PC-9 (cell line): ENCODE measurements at regions not wholly inside any gene's neighbourhood (a gene's known extent, or its start where the extent isn't known, plus 50 kb on each side); places are given as distances from the start of the nearest gene placed in this dataset.

Experiments used
- BruUV-seq: library from RNA; stranded (reverse); fragments of 400-500 nt; replicated peaks from 2 replicates; lab custom pipeline; 2021; lab: Mats Ljungman, UMichigan
- CTCF ChIA-PET: fragments of 300-600 bp; sonication (Branson Sonifier 250); formaldehyde crosslinking; loops from one replicate; lab custom pipeline; 2022; ENCODE audit warnings: antibody characterized with exemption; lab: Charles Lee
- POLR2A ChIA-PET: fragments of 300-600 bp; sonication (Branson Sonifier 250); formaldehyde crosslinking; loops from one replicate; lab custom pipeline; 2022; ENCODE audit warnings: antibody characterized with exemption; ENCODE audit not compliant: unreplicated experiment; lab: Charles Lee
- DNase-seq, 2 experiments: peaks; one replicate each; pipeline versions ENCODE4 v3.0.0 to v3.0.0-alpha.2; 2015 to 2022; ENCODE audit warnings: mixed read lengths in 1 of 2
- H2AFZ ChIP-seq: fragments of 200-600 bp; sonication (generic); 2 replicates; pipeline ENCODE4 v1.8.1; 2017; ENCODE audit warnings: antibody characterized with exemption
- H3F3A ChIP-seq: fragments of 200-600 bp; sonication (generic); 2 replicates; pipeline ENCODE4 v1.8.1; 2017; ENCODE audit warnings: antibody characterized with exemption, mild to moderate bottlenecking, low read depth; ENCODE audit not compliant: insufficient read depth
- H3K27ac ChIP-seq: fragments of 200-600 bp; sonication (generic); 2 replicates; pipeline ENCODE4 v1.6.1; 2016; ENCODE audit warnings: mixed run types
- H3K27me3 ChIP-seq: fragments of 200-600 bp; sonication (generic); 2 replicates; pipeline ENCODE4 v1.6.1; 2016; ENCODE audit warnings: low read depth, mixed run types; ENCODE audit not compliant: insufficient read depth
- H3K36me3 ChIP-seq: fragments of 200-600 bp; sonication (generic); 2 replicates; pipeline ENCODE4 v1.6.1; 2016; ENCODE audit warnings: low read depth, mixed run types
- H3K4me1 ChIP-seq: fragments of 200-600 bp; sonication (generic); replicated peaks from 2 replicates; pipeline ENCODE4 v1.6.1; 2016; ENCODE audit warnings: mixed run types; ENCODE audit not compliant: insufficient read depth
- H3K4me2 ChIP-seq: fragments of 200-600 bp; sonication (generic); 2 replicates; pipeline ENCODE4 v1.6.1; 2017; ENCODE audit warnings: mixed run types
- H3K4me3 ChIP-seq: fragments of 200-600 bp; sonication (generic); 2 replicates; pipeline ENCODE4 v1.6.1; 2016; ENCODE audit warnings: mixed run types
- H3K79me2 ChIP-seq: fragments of 200-600 bp; sonication (generic); 2 replicates; pipeline ENCODE4 v1.6.1; 2017; ENCODE audit warnings: low read depth, mixed run types
- H3K9me2 ChIP-seq: fragments of 200-600 bp; sonication (generic); 2 replicates; pipeline ENCODE4 v1.8.1; 2017; ENCODE audit warnings: mild to moderate bottlenecking; ENCODE audit not compliant: insufficient read depth
- H3K9me3 ChIP-seq: fragments of 200-600 bp; sonication (generic); 2 replicates; pipeline ENCODE4 v1.8.1; 2016; ENCODE audit warnings: low read depth; ENCODE audit not compliant: insufficient read depth
- H4K20me1 ChIP-seq: fragments of 200-600 bp; sonication (generic); 2 replicates; pipeline ENCODE4 v1.8.1; 2017; ENCODE audit not compliant: insufficient read depth
- EZH2 ChIP-seq: fragments of 200-600 bp; sonication (generic); IDR thresholded peaks from 2 replicates; pipeline ENCODE4 v1.8.0; 2017; ENCODE audit warnings: antibody characterized with exemption, low read depth
- intact Hi-C: fragments of 100-400 bp; cut with micrococcal nuclease; formaldehyde crosslinking; loops from one replicate; pipeline ENCODE4 v1.10.0; 2022; ENCODE audit not compliant: unreplicated experiment
- TF ChIP-seq, protein P1 (sequence below): fragments of 200-600 bp; sonication (generic); conservative IDR thresholded peaks from 2 replicates; pipeline ENCODE4 v1.6.1; 2017; ENCODE audit warnings: mixed run types, antibody characterized with exemption, mild to moderate bottlenecking, moderate library complexity

DNA sequence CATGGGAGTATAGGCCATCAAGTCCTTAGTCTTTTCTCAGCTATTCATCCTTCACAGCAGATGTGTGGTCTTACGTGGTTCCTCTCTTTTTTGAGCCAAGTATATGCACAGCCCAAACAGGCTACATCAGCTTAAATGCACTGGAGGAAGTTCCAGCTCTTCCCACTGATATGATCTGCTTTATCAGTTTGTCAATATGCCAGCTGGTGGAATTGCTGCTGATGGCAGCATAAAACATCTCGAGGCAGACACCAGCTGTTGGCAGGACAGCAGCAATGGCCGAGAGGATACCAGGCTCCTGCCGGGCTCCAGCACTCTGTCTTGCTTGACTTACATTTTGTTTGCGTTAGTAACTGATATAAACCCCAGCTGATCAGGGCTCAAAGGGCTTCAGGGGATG is 143.4 kb downstream of the TENT4A start:
- ChIA-PET POLR2A (no interaction called here), CTCF (no interaction called here)
- no peaks in the 10 kb centered on the region for H4K20me1 ChIP-seq
- no peaks in the 10 kb centered on the region for H3K9me2 ChIP-seq
- H3K4me1 ChIP-seq: no peaks in the 10 kb centered on the region
- no peaks in the 10 kb centered on the region; the same call in 1 of the 2 replicates for H3K9me3 ChIP-seq
- H3K36me3 ChIP-seq: no peaks in the 10 kb centered on the region
- no peaks in the 10 kb centered on the region for H3K79me2 ChIP-seq
- intact Hi-C loops: no loop called here
- H2AFZ ChIP-seq: no peak overlapping the region
- BruUV-seq: no TSS peak
- no peak for DNase-seq
- H3F3A ChIP-seq: no peaks in the 10 kb centered on the region
- TF ChIP-seq, protein P1, sequence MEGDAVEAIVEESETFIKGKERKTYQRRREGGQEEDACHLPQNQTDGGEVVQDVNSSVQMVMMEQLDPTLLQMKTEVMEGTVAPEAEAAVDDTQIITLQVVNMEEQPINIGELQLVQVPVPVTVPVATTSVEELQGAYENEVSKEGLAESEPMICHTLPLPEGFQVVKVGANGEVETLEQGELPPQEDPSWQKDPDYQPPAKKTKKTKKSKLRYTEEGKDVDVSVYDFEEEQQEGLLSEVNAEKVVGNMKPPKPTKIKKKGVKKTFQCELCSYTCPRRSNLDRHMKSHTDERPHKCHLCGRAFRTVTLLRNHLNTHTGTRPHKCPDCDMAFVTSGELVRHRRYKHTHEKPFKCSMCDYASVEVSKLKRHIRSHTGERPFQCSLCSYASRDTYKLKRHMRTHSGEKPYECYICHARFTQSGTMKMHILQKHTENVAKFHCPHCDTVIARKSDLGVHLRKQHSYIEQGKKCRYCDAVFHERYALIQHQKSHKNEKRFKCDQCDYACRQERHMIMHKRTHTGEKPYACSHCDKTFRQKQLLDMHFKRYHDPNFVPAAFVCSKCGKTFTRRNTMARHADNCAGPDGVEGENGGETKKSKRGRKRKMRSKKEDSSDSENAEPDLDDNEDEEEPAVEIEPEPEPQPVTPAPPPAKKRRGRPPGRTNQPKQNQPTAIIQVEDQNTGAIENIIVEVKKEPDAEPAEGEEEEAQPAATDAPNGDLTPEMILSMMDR: no peak
- no peak for TF ChIP-seq EZH2
- H3K4me3 ChIP-seq: no peak overlapping the region
- no peak overlapping the region for H3K4me2 ChIP-seq
- H3K27me3 ChIP-seq: peaks cover 90% of the 10 kb centered on the region
- no peak overlapping the region for H3K27ac ChIP-seq

DNA sequence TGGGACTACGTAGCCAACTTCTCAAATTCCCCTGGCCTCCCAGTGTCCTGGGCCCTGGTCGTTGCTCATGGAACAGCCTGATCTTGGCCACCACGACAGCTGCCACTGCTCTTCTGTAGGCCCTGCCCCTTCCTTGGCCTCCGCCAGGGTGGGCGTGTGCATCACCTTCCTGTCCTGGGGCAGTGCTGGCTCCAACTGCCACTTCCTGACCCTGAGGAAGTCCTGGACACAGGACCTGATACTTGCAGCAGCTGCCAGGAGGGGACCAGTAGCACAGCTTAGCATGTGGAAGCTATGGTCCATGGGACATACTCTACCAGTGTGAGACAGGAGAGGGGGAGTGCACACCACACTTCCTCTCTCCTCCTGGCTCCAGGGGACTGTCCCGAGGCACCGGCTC is 145.2 kb downstream of the TENT4A start:
- peaks cover 93% of the 10 kb centered on the region for H3K27me3 ChIP-seq
- no peak overlapping the region for H3K4me3 ChIP-seq
- CTCF ChIA-PET: no interaction called here
- no peaks in the 10 kb centered on the region for H3K79me2 ChIP-seq
- no peaks in the 10 kb centered on the region for H3F3A ChIP-seq
- no peak overlapping the region for H3K27ac ChIP-seq
- H3K4me2 ChIP-seq: no peak overlapping the region
- H3K36me3 ChIP-seq: no peaks in the 10 kb centered on the region
- H3K9me2 ChIP-seq: no peaks in the 10 kb centered on the region
- no peaks in the 10 kb centered on the region for H3K4me1 ChIP-seq
- DNase-seq: no peak
- no peaks in the 10 kb centered on the region for H3K9me3 ChIP-seq
- H4K20me1 ChIP-seq: no peaks in the 10 kb centered on the region
- intact Hi-C loops: no loop called here
- TF ChIP-seq, protein P1: no peak
- TF ChIP-seq EZH2: no peak
- no TSS peak for BruUV-seq
- no peak overlapping the region for H2AFZ ChIP-seq
- POLR2A ChIA-PET: no interaction called here

DNA sequence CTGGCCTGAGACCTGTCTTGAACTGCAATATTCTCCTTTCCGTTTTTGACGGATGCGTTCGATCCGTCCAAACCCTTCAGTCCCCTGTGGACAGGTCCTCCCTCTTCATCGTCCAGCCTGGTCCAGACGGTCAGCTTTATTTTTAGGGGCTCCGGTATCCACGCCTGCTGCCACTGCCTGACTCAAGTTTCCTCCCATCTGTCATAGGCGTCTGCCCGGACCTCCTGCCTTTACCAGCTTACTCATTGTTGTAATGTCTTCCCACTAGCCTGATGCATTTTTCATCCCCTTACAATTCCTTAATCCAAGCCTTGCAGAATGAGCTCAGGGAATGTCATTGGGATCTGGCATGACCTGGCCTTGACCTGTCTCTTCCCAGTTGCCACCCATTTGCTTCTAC is 145.8 kb downstream of the TENT4A start:
- Histone ChIP-seq H3K27me3 (peaks cover 93% of the 10 kb centered on the region), H3K4me3 (no peak overlapping the region), H4K20me1 (no peaks in the 10 kb centered on the region), H3K4me2 (no peak overlapping the region), H3K9me3 (no peaks in the 10 kb centered on the region), H2AFZ (no peak overlapping the region), H3K36me3 (no peaks in the 10 kb centered on the region), H3K9me2 (no peaks in the 10 kb centered on the region), H3F3A (no peaks in the 10 kb centered on the region), H3K79me2 (no peaks in the 10 kb centered on the region), H3K27ac (no peak overlapping the region), H3K4me1 (no peaks in the 10 kb centered on the region)
- CTCF ChIA-PET: no interaction called here
- no TSS peak for BruUV-seq
- DNase-seq: no peak
- POLR2A ChIA-PET: no interaction called here
- intact Hi-C loops: no loop called here
- TF ChIP-seq EZH2: no peak
- TF ChIP-seq, protein P1: no peak
